ENCODE measurements at regions not wholly inside any gene's neighbourhood (a gene's known extent, or its start where the extent isn't known, plus 50 kb on each side); places are given as distances from the start of the nearest gene placed in this dataset.

GRCh38 chr2:226656367-226656766, 143.3 kb downstream of the IRS1 start:
- Histone ChIP-seq H3K4me3 (replicated peaks in 1 of 3) (no peak overlapping the region), H3K27ac (no peak overlapping the region), H3K27me3 (no peaks in the 10 kb centered on the region), H3K36me3 (no peaks in the 10 kb centered on the region), H3K9me3 (no peaks in the 10 kb centered on the region), H3K4me1 (peaks cover 9 to 50% of the 10 kb centered on the region in 2 donors)
- WGBS, 2 donors: 68 to 69% methylated on average over 4 of the region's 4 CpGs
- DNase-seq: no peak
- intact Hi-C loops (cut with DNase I): no loop called here
- TF ChIP-seq CTCF (IDR thresholded peaks at IDR 0.05): no peak
- no peak for TF ChIP-seq POLR2A (IDR thresholded peaks at IDR 0.05)

GRCh38 chr2:226655871-226656270, 143.7 kb downstream of the IRS1 start:
- TF ChIP-seq POLR2A (IDR thresholded peaks at IDR 0.05) (no peak), CTCF (IDR thresholded peaks at IDR 0.05) (no peak)
- Histone ChIP-seq H3K27me3 (no peaks in the 10 kb centered on the region), H3K9me3 (no peaks in the 10 kb centered on the region), H3K4me3 (replicated peaks in 1 of 3) (no peak overlapping the region), H3K4me1 (peaks cover 9 to 52% of the 10 kb centered on the region in 2 donors), H3K27ac (no peak overlapping the region), H3K36me3 (no peaks in the 10 kb centered on the region)
- 61 to 81% methylated on average over 1 of the region's 1 CpG for WGBS, 2 donors
- intact Hi-C loops (cut with DNase I): no loop called here
- no peak for DNase-seq

GRCh38 chr2:226652983-226653765, 146.4 kb downstream of the IRS1 start:
- peaks cover 14 to 53% of the 10 kb centered on the region in 2 donors for H3K4me1 ChIP-seq
- DNase-seq: no peak
- H3K9me3 ChIP-seq: no peaks in the 10 kb centered on the region
- intact Hi-C loops (cut with DNase I): no loop called here
- no peaks in the 10 kb centered on the region for H3K36me3 ChIP-seq
- H3K4me3 ChIP-seq (replicated peaks in 1 of 3): no peak overlapping the region
- TF ChIP-seq CTCF (IDR thresholded peaks at IDR 0.05): no peak
- TF ChIP-seq POLR2A (IDR thresholded peaks at IDR 0.05): no peak
- 94 to 100% methylated on average over 1 of the region's 1 CpG for WGBS, 2 donors
- no peaks in the 10 kb centered on the region for H3K27me3 ChIP-seq
- H3K27ac ChIP-seq: no peak overlapping the region

- no peak for DNase-seq
- intact Hi-C loops (cut with DNase I): no loop called here
- 65 to 81% methylated on average over 4 of the region's 4 CpGs for WGBS, 2 donors
- Histone ChIP-seq H3K27me3 (no peaks in the 10 kb centered on the region), H3K4me1 (peaks cover 14 to 58% of the 10 kb centered on the region in 2 donors), H3K27ac (no peak overlapping the region), H3K36me3 (no peaks in the 10 kb centered on the region), H3K4me3 (replicated peaks in 1 of 3) (no peak overlapping the region), H3K9me3 (no peaks in the 10 kb centered on the region)
- no peak for TF ChIP-seq CTCF (IDR thresholded peaks at IDR 0.05)
- TF ChIP-seq POLR2A (IDR thresholded peaks at IDR 0.05): no peak
These were observed 147.3 kb downstream of the IRS1 start for GRCh38 chr2:226652369-226652768.

- TF ChIP-seq POLR2A (IDR thresholded peaks at IDR 0.05) (peak in 1 of 2 donors; percentile 71), CTCF (IDR thresholded peaks at IDR 0.05) (no peak)
- WGBS, 2 donors: 12 to 14% methylated on average over 13 of the region's 13 CpGs
- peak; percentile 93 for DNase-seq
- Histone ChIP-seq H3K27ac (peak overlapping the region; percentile 90 to 96 (median 92)), H3K4me1 (peaks cover 34 to 67% of the 10 kb centered on the region in 2 donors), H3K4me3 (replicated peaks in 1 of 3) (no peak overlapping the region), H3K36me3 (no peaks in the 10 kb centered on the region), H3K27me3 (no peaks in the 10 kb centered on the region), H3K9me3 (no peaks in the 10 kb centered on the region)
- intact Hi-C loops (cut with DNase I): loop anchor here (10.0 kb wide), 1 partner anchor 145 kb away; the partner anchor contains the start of gene IRS1
These were observed 149.6 kb downstream of the IRS1 start for GRCh38 chr2:226649871-226650660.
